ENCODE measurements at regions not wholly inside any gene's neighbourhood (a gene's known extent, or its start where the extent isn't known, plus 50 kb on each side); places are given as distances from the start of the nearest gene placed in this dataset.
"Not testable (repeated sequence)": the region's sequence is repeated elsewhere in the genome, so short reads cannot be mapped to it uniquely, and the experiment has no call there.

- no peak for DNase-seq
Measured at GRCh38 chr20:22824077-22824476, 211.0 kb upstream of the SSTR4 start.

- peak; percentile 58 for DNase-seq
Measured at GRCh38 chr20:22825076-22825475, 210.0 kb upstream of the SSTR4 start.

- no peak for DNase-seq
Measured at GRCh38 chr20:22825546-22825945, 209.6 kb upstream of the SSTR4 start.

- no peak for DNase-seq
Measured at GRCh38 chr20:22826306-22827230, 208.5 kb upstream of the SSTR4 start.

- DNase-seq: no peak
Measured at GRCh38 chr20:22827916-22828315, 207.2 kb upstream of the SSTR4 start.

- DNase-seq: no peak
Measured at GRCh38 chr20:22829356-22829755, 205.8 kb upstream of the SSTR4 start.

GRCh38 chr20:22830138-22830537 lies 205.0 kb upstream of the SSTR4 start:
- DNase-seq: no peak

- not testable (repeated sequence) for DNase-seq
Measured at GRCh38 chr20:22830715-22831114, 204.4 kb upstream of the SSTR4 start.

- peak; percentile 63 for DNase-seq
Measured at GRCh38 chr20:22833851-22834250, 201.3 kb upstream of the SSTR4 start.

GRCh38 chr20:22834651-22835256 lies 200.4 kb upstream of the SSTR4 start:
- DNase-seq: no peak

GRCh38 chr20:22836211-22836610 lies 198.9 kb upstream of the SSTR4 start:
- peak; percentile 72 for DNase-seq

GRCh38 chr20:22836877-22837276 lies 198.2 kb upstream of the SSTR4 start:
- DNase-seq: no peak

GRCh38 chr20:22838001-22838400 lies 197.1 kb upstream of the SSTR4 start:
- no peak for DNase-seq

- DNase-seq: no peak
Measured at GRCh38 chr20:22841846-22842245, 193.3 kb upstream of the SSTR4 start.

GRCh38 chr20:22842793-22843192 lies 192.3 kb upstream of the SSTR4 start:
- DNase-seq: no peak

- DNase-seq: no peak
Measured at GRCh38 chr20:22844959-22845358, 190.2 kb upstream of the SSTR4 start.

- no peak for DNase-seq
Measured at GRCh38 chr20:22846863-22847262, 188.2 kb upstream of the SSTR4 start.

GRCh38 chr20:22848364-22848763 lies 186.7 kb upstream of the SSTR4 start:
- no peak for DNase-seq

GRCh38 chr20:22851679-22852346 lies 183.3 kb upstream of the SSTR4 start:
- peak; percentile 26 for DNase-seq

- DNase-seq: peak; percentile 61
Measured at GRCh38 chr20:22861231-22861980, 173.7 kb upstream of the SSTR4 start.

GRCh38 chr20:22861990-22862389 lies 173.1 kb upstream of the SSTR4 start:
- peak; percentile 28 for DNase-seq

GRCh38 chr20:22862671-22863230 lies 172.4 kb upstream of the SSTR4 start:
- DNase-seq: no peak

- DNase-seq: no peak
Measured at GRCh38 chr20:22863826-22864225, 171.3 kb upstream of the SSTR4 start.
